B cell (primary cell): ENCODE measurements at regions not wholly inside any gene's neighbourhood (a gene's known extent, or its start where the extent isn't known, plus 50 kb on each side); places are given as distances from the start of the nearest gene placed in this dataset.

Source experiments
- CTCF ChIP-seq: fragments of 200-600 bp; IDR thresholded peaks from one replicate; pipeline ENCODE4 v1.8.0; 2022; ENCODE audit warnings: antibody characterized with exemption, mild to moderate bottlenecking
- EZH2 ChIP-seq: IDR thresholded peaks from 2 replicates; pipeline ENCODE4 v1.6.1; 2012; ENCODE audit warnings: borderline replicate concordance, low read depth, mild to moderate bottlenecking, moderate library complexity, low read length; ENCODE audit not compliant: insufficient read depth, poor library complexity, severe bottlenecking

- TF ChIP-seq CTCF (no peak), EZH2 (no peak)
Measured at GRCh38 chr4:71151054-71151453, 157.6 kb downstream of the DCK start.
